IMR-90 (cell line): ENCODE measurements at regions not wholly inside any gene's neighbourhood (a gene's known extent, or its start where the extent isn't known, plus 50 kb on each side); places are given as distances from the start of the nearest gene placed in this dataset.

Experiments
- BHLHE40 ChIP-seq: fragments of 150-350 bp; IDR thresholded peaks from 2 replicates; pipeline ENCODE4 v1.6.1; 2016; ENCODE audit warnings: mild to moderate bottlenecking, low read depth, low read length
- CEBPB ChIP-seq: IDR thresholded peaks from 2 replicates; pipeline ENCODE4 v1.6.1; 2012; ENCODE audit warnings: low read depth, low read length, improper control_type of control experiment
- CHD1 ChIP-seq: IDR thresholded peaks from 2 replicates; pipeline ENCODE4 v1.6.1; 2012; ENCODE audit warnings: low read depth, low read length, improper control_type of control experiment
- FOS ChIP-seq: fragments of 150-350 bp; IDR thresholded peaks from 2 replicates; pipeline ENCODE4 v1.6.1; 2016; ENCODE audit warnings: low read depth, low read length
- MAFK ChIP-seq: IDR thresholded peaks from 2 replicates; pipeline ENCODE4 v1.6.1; 2012; ENCODE audit warnings: low read depth, low read length, improper control_type of control experiment
- MAZ ChIP-seq: IDR thresholded peaks from 2 replicates; pipeline ENCODE4 v1.6.1; 2012; ENCODE audit warnings: low read depth, mild to moderate bottlenecking, low read length, improper control_type of control experiment, moderate library complexity, borderline replicate concordance
- NFE2L2 ChIP-seq: fragments of 150-350 bp; IDR thresholded peaks from 2 replicates; pipeline ENCODE4 v1.6.1; 2016; ENCODE audit warnings: low read depth, mild to moderate bottlenecking, low read length
- POLR2A ChIP-seq: IDR thresholded peaks from 2 replicates; pipeline ENCODE4 v1.6.1; 2012; ENCODE audit warnings: mild to moderate bottlenecking, low read depth, low read length
- RAD21 ChIP-seq: IDR thresholded peaks from 2 replicates; pipeline ENCODE4 v1.6.1; 2012; ENCODE audit warnings: low read length, improper control_type of control experiment
- RCOR1 ChIP-seq: IDR thresholded peaks from 2 replicates; pipeline ENCODE4 v1.6.1; 2012; ENCODE audit warnings: mild to moderate bottlenecking, low read length, improper control_type of control experiment; ENCODE audit not compliant: insufficient replicate concordance
- RFX5 ChIP-seq: IDR thresholded peaks from 2 replicates; pipeline ENCODE4 v1.8.0; 2012; ENCODE audit warnings: low read depth, mild to moderate bottlenecking, low read length, moderate library complexity
- SMC3 ChIP-seq: fragments of 150-350 bp; IDR thresholded peaks from 2 replicates; pipeline ENCODE4 v1.6.1; 2016; ENCODE audit warnings: low read depth, mild to moderate bottlenecking, antibody characterized with exemption, low read length, moderate library complexity
- TF ChIP-seq, protein P1 (sequence below): conservative IDR thresholded peaks from 2 replicates; pipeline ENCODE4 v1.5.1; 2012; ENCODE audit warnings: mild to moderate bottlenecking, low read depth, low read length, improper control_type of control experiment
- TF ChIP-seq, protein P2 (sequence below): fragments of 150-350 bp; IDR thresholded peaks from 2 replicates; pipeline ENCODE4 v1.6.1; 2017; ENCODE audit warnings: mild to moderate bottlenecking, antibody characterized with exemption, low read length, low read depth

DNA sequence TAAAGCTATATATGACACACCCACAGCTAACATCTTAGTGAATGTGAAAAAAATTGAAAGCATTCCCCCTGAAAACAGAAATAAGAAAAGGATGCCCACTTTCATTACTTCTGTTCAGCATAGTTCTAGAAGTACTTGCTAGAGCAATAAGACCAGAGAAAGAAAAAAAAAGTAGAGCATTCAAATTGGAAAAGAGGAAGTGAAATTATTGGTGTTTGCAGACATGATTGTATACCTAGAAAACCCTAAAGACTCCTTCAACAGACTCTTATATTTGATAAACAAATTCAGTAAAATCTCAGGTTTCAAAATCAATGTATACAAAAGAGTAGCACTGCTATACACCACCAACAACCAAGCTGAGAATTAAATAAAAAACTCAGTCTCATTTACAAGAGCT, 1461.0 kb downstream of the AMY1C start:
- no peak for TF ChIP-seq POLR2A
- TF ChIP-seq, protein P1, sequence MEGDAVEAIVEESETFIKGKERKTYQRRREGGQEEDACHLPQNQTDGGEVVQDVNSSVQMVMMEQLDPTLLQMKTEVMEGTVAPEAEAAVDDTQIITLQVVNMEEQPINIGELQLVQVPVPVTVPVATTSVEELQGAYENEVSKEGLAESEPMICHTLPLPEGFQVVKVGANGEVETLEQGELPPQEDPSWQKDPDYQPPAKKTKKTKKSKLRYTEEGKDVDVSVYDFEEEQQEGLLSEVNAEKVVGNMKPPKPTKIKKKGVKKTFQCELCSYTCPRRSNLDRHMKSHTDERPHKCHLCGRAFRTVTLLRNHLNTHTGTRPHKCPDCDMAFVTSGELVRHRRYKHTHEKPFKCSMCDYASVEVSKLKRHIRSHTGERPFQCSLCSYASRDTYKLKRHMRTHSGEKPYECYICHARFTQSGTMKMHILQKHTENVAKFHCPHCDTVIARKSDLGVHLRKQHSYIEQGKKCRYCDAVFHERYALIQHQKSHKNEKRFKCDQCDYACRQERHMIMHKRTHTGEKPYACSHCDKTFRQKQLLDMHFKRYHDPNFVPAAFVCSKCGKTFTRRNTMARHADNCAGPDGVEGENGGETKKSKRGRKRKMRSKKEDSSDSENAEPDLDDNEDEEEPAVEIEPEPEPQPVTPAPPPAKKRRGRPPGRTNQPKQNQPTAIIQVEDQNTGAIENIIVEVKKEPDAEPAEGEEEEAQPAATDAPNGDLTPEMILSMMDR = no peak
- no peak for TF ChIP-seq MAFK
- no peak for TF ChIP-seq RFX5
- TF ChIP-seq, protein P2, sequence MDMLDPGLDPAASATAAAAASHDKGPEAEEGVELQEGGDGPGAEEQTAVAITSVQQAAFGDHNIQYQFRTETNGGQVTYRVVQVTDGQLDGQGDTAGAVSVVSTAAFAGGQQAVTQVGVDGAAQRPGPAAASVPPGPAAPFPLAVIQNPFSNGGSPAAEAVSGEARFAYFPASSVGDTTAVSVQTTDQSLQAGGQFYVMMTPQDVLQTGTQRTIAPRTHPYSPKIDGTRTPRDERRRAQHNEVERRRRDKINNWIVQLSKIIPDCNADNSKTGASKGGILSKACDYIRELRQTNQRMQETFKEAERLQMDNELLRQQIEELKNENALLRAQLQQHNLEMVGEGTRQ = no peak
- TF ChIP-seq RAD21 = no peak
- no peak for TF ChIP-seq RCOR1
- no peak for TF ChIP-seq FOS
- no peak for TF ChIP-seq SMC3
- no peak for TF ChIP-seq CHD1
- no peak for TF ChIP-seq CEBPB
- TF ChIP-seq NFE2L2 = no peak
- TF ChIP-seq MAZ = no peak
- TF ChIP-seq BHLHE40 = no peak
